AG09319 (cell line): ENCODE measurements at regions not wholly inside any gene's neighbourhood (a gene's known extent, or its start where the extent isn't known, plus 50 kb on each side); places are given as distances from the start of the nearest gene placed in this dataset.

Experiments
- DNase-seq: peaks from one replicate; pipeline ENCODE4 v3.0.0-alpha.2; 2010; ENCODE audit warnings: low read depth; ENCODE audit errors: extremely low read depth
- TF ChIP-seq, protein P1 (sequence below): IDR thresholded peaks from 2 replicates; pipeline ENCODE4 v1.5.1; 2011; ENCODE audit warnings: low read depth, mild to moderate bottlenecking, inconsistent platforms, low read length, moderate library complexity

DNA sequence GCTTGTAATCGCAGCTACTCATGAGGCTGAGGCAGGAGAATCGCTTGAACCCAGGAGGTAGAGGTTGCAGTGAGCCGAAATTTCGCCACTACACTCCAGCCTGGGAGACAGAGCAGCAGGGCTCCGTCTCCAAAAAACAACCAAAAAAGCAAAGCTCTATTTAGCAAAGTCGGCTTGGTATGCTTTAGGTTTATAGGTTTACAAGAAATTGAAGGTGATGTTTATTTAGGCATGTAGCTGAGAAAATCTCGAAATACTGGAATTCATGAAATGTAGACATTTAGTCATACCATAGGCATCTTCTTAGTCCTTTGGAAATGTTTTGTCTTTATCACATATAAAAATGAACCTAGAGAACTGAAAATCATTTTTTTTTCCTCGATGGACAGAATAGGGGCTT is 453.8 kb upstream of the ANKRD30A start:
- no peak for DNase-seq

DNA sequence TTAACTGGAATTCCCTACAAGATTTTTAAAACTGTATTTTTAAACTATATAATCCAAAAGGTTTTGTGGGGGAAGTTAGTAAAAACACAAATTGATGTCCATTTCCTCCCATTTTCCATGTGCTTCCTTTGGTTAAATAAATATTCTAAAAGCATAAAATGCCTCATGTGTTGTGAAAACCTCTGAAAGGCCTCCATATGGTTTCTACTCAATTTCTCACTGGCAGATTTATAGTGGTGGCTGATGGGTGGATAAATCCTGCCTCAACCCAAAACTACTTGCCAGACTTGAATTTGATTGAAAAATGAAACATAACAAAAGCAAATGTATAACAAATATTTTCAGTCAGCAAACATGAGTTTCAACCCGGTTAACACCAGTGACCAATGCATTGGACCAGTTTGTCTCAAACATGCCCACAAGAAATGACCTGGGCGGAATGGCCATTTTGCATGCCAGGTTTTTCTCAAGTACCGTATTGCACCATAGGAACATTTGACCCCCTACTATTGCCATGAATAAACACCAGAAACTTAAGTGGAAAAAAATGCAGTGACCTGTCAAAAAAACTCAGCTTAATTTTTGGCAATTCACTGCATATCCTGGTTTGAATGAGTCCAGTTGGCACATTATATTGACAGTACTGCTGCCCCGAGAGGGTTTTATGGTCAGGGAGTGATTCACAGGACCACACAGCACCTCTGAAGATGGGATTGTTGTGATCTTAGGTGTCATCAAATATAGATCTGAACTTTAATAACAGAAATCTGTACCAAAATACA is 454.6 kb upstream of the ANKRD30A start:
- TF ChIP-seq, protein P1, sequence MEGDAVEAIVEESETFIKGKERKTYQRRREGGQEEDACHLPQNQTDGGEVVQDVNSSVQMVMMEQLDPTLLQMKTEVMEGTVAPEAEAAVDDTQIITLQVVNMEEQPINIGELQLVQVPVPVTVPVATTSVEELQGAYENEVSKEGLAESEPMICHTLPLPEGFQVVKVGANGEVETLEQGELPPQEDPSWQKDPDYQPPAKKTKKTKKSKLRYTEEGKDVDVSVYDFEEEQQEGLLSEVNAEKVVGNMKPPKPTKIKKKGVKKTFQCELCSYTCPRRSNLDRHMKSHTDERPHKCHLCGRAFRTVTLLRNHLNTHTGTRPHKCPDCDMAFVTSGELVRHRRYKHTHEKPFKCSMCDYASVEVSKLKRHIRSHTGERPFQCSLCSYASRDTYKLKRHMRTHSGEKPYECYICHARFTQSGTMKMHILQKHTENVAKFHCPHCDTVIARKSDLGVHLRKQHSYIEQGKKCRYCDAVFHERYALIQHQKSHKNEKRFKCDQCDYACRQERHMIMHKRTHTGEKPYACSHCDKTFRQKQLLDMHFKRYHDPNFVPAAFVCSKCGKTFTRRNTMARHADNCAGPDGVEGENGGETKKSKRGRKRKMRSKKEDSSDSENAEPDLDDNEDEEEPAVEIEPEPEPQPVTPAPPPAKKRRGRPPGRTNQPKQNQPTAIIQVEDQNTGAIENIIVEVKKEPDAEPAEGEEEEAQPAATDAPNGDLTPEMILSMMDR, result no peak
- DNase-seq, result no peak

More for the DNA sequence above, 453.8 kb upstream of the ANKRD30A start:
- TF ChIP-seq, protein P1, result no peak

DNA sequence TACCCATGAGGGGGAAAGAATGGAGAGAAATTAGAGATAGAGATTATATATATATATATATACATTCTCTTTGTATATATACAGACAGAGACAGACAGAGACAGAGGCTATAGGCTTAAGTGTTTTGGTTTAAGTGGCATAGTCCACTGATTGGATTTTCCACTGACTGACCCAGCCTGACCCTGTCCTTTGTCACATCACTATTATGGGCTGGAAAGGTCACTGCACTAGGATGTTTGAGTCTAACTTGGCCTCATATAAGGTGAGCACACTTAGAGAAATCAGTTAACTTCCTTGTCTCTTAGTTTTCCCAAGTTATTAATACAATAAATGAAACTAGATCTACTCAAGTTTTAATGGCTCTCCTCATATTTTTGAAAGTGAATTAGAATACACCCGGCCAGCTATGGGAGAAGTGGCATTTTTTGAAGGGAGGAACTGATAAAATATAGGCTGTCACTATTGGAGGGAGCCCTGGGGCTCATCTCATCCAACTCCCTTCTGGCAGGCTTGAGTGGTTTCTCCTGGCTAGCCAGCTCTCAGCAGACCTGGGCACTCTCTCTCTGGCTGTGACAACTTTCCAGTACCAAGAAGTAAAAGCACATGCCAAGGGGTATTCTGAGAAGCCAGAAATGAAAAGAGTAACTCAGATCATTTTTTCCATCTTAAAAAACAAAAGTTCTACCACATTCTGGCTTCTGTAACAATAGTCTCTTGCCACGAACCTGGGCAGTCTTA is 455.6 kb upstream of the ANKRD30A start:
- no peak for DNase-seq
- TF ChIP-seq, protein P1, result no peak

DNA sequence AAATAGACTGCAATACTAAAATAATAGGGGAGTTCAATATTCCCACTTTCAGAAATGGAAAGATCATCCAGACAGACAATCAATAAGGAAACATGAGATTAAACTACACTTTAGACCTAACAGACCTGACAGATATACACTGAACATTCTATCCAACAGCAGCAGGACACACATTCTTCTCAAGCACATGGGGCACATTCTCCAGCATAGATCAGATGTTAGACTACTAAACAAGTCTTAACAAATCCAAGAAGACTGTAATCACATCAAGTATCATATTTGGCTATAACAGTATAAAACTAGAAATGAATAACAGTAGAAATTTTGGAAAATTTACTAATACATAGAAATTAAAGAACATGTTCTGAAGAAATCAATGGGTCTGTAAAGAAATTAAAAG is 458.9 kb upstream of the ANKRD30A start:
- DNase-seq, result no peak
- TF ChIP-seq, protein P1, result no peak

DNA sequence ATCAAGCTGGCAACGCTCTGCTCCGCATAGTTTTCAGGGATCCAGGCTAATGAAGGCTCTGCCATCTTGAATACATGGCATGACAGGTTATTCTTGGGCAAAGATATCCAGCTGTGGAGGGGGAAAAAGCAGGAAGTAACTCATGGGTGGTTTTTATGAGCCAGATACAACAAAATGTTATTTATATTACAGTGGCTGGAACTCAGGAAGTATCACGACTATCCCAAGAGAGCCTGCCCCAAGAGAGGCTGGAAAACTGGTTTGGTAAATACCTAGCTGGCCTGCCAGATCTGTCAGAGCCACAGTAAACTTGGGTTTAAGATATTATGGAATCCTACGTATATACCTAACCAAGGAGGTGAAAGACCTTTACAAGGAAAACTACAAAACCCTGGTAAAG is 462.8 kb upstream of the ANKRD30A start:
- TF ChIP-seq, protein P1, result no peak
- no peak for DNase-seq

DNA sequence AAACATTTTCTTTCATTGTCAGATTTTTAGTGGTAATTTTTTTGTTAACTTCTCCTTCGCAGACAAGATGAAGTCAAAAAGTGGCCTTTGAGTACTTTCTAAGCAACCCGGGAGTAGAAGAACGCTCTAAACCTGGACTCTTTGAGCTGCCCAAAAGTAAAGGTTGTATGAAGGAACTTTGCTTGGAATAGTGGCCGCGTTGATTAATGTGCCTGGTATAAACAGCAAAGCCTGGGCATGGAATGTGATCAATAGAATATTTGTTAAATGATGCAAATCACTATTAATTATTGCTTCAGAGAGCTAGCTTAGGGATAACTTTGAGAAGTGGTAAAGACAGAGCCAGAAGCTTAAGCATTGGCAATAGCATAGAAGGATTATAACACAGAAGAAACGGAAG is 475.1 kb upstream of the ANKRD30A start:
- TF ChIP-seq, protein P1, result no peak
- no peak for DNase-seq

DNA sequence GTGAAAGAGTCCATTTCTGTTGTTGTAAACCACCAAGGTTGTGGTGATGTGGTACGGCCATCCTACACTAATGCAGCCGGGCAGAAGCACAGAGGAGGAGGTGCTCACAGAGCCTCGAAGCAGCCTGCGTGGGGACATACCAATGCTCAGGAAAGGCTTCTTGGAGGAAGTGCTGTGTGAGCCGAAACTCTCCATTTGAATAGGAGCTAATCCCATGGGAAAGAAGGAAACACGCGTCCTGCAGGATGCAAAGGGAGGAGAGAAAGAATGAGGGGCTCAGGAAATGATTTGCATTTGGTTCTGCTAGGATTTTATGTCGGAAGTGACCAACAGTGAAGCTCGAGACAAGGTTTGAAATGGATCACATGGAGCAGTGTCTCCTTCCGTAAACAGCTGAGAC is 477.9 kb upstream of the ANKRD30A start:
- no peak for DNase-seq
- TF ChIP-seq, protein P1, result no peak
